Small intestine (tissue), 7 donors: ENCODE measurements at regions not wholly inside any gene's neighbourhood (a gene's known extent, or its start where the extent isn't known, plus 50 kb on each side); places are given as distances from the start of the nearest gene placed in this dataset.

ENCODE experiments used
- DNase-seq, 2 donors: peaks; one replicate each; pipeline versions ENCODE4 v3.0.0 to v3.0.0-alpha.2; 2013
- FAIRE-seq: peaks from 2 replicates; lab custom pipeline; 2012; peaks lifted over from hg19 to GRCh38; lab: Jason Lieb, UNC
- H3K27ac ChIP-seq, 3 donors: one replicate each; pipeline ENCODE4 v1.5.1; 2013; ENCODE audit warnings: low read length in 2 of 3, mild to moderate bottlenecking in 2 of 3, control low read depth in 1 of 3, inconsistent platforms in 1 of 3, low read depth in 1 of 3, moderate library complexity in 1 of 3
- H3K27me3 ChIP-seq, 3 donors: one replicate each; pipeline ENCODE4 v1.6.1; 2013; ENCODE audit warnings: low read length in 3 of 3, inconsistent platforms in 1 of 3; ENCODE audit not compliant: control insufficient read depth in 3 of 3, insufficient read depth in 3 of 3
- H3K36me3 ChIP-seq, 3 donors: one replicate each; pipeline ENCODE4 v1.6.1; 2013; ENCODE audit warnings: low read length in 3 of 3, inconsistent platforms in 1 of 3, low read depth in 1 of 3, mild to moderate bottlenecking in 1 of 3, moderate library complexity in 1 of 3; ENCODE audit not compliant: control insufficient read depth in 3 of 3, insufficient read depth in 2 of 3
- H3K4me1 ChIP-seq, 3 donors: one replicate each; pipeline ENCODE4 v1.6.1; 2013; ENCODE audit warnings: low read length in 2 of 3, inconsistent platforms in 1 of 3, low read depth in 1 of 3, mild to moderate bottlenecking in 1 of 3, moderate library complexity in 1 of 3; ENCODE audit not compliant: control insufficient read depth in 3 of 3, insufficient read depth in 2 of 3
- H3K4me3 ChIP-seq, 3 donors: one replicate each; pipeline ENCODE4 v1.5.1; 2013; ENCODE audit warnings: low read length in 3 of 3, control low read depth in 1 of 3, inconsistent platforms in 1 of 3, low read depth in 1 of 3, mild to moderate bottlenecking in 1 of 3, moderate library complexity in 1 of 3
- H3K9me3 ChIP-seq, 2 donors: one replicate each; pipeline ENCODE4 v1.6.1; 2013; ENCODE audit warnings: low read depth in 1 of 2, low read length in 1 of 2; ENCODE audit not compliant: control insufficient read depth in 2 of 2, insufficient read depth in 1 of 2
- WGBS, 3 donors: extraction: QIAGEN DNeasy Blood & Tissue Kit; methylation state at CpG; one replicate each; pipeline ENCODE4 v1.1.7; 2013; 5-methylcytosine and 5-hydroxymethylcytosine counted together
- donor health status: healthy with polysubstance abuse.
- donor health status: control.
- donor health status: control.
- donor health status: Bipolar disorder and iron deficiency.
- donor health status: healthy.

DNA sequence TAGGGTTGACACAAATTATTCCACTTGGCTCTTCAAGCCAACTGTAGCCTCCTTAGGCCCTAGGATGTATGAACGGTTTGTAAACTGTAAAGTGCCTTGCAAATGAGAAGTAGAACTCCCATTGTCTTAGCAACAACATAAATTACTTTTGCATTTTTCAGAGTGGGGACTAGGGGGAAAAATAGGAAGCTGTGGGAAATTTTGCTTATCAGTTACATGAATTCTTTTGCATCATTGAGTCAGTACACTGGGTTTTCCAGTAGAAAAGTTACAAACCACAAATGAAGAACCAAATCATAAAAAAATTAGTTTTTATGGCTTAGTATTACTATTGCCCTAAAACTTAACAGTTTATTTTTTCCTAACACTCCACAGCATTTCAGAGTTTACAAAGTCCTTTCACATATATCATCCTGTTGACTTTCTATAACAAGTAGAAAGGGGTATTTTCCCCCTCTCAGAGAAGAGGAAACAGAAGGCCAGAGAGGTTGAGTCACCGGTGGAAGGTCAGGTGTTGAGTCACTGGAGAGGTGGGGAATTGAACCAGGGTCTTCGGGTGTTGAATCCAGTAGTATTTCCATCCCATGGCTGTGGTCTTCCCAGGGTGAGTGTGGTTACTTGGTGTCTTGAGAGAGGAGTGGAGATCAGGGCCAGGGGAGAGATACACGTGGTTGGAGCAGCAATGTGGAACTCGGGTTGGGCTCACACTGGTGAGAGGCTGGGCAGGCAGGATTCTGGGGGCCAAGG is 71.9 kb upstream of the USP24 start:
- no peak for DNase-seq
- Histone ChIP-seq H3K27ac (no peak overlapping the region), H3K4me1 (no peaks in the 10 kb centered on the region), H3K27me3 (no peaks in the 10 kb centered on the region), H3K36me3 (no peaks in the 10 kb centered on the region), H3K4me3 (no peak overlapping the region), H3K9me3 (no peaks in the 10 kb centered on the region)
- FAIRE-seq = no peak
- WGBS, 3 donors = 64 to 77% (median 71%) methylated on average over 5 of the region's 5 CpGs

DNA sequence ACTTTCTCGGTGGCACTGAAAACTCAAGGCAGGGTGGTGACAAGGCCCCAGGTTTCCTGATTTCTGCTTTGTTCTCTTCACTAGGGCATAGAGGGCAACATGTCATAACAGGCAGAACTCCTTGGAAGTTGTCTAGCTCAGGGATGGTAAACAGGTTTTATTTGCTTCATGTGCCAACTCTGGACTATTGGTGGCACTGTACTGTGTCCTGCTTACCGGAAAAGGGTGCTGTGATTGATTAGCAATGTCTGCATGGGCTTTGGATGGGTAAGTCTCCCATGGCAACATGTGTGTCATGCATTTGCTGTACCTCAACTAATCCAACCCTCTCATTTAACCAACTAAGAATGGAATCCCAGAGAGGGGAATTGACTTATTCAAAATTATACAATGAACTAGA is 70.7 kb upstream of the USP24 start:
- whole genome bisulfite sequencing, 3 donors = 74 to 86% (median 83%) methylated on average over 2 of the region's 2 CpGs
- H3K9me3 ChIP-seq = no peaks in the 10 kb centered on the region
- H3K27me3 ChIP-seq = no peaks in the 10 kb centered on the region
- no peak overlapping the region for H3K4me3 ChIP-seq
- DNase-seq = no peak
- H3K36me3 ChIP-seq = no peaks in the 10 kb centered on the region
- H3K27ac ChIP-seq = no peak overlapping the region
- H3K4me1 ChIP-seq = no peaks in the 10 kb centered on the region
- no peak for FAIRE-seq

DNA sequence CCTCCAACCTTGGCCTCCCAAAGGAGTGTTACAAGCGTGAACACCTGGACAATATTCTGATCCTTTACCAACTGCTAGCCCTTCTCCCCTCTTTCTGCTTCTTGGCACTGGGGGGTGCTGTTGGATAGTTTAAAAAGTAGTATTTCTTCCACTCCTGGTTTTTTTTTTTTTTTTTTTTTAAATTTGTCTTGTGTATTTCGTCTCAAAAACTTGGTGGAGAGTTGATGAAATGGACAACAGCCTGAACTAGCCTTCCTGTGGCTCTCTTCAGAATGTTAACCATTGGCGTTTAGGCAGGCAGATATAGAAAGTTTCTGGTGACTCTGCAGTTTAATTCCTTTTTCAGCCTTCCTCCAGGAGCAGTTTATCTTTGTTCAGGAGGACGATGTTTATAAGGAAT is 69.7 kb upstream of the USP24 start:
- Histone ChIP-seq H3K27ac (no peak overlapping the region), H3K4me1 (no peaks in the 10 kb centered on the region), H3K9me3 (no peaks in the 10 kb centered on the region), H3K27me3 (no peaks in the 10 kb centered on the region), H3K36me3 (no peaks in the 10 kb centered on the region), H3K4me3 (no peak overlapping the region)
- DNase-seq (peak; percentile 14 to 61), FAIRE-seq (no peak)
- 14 to 28% (median 22%) methylated on average over 4 of the region's 4 CpGs for WGBS, 3 donors

DNA sequence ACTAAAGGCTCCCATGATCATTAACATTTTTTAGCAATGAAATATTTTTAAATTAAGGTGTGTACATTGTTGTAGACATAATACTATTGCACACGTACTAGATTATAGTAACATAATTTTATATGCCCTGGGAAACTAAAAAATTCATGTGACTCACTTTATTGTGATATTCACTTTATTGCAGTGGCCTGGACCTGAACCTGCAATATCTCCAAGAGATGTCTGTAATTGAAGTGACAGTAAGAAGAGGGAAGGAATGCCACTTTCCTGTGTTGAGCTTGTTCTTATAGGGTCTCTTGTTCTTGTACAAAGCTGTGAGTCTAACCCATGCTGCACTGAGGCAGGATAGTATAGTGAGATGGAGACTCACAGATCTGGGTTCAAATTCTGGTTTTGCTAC is 66.9 kb upstream of the USP24 start:
- H3K9me3 ChIP-seq = no peaks in the 10 kb centered on the region
- FAIRE-seq = no peak
- H3K27me3 ChIP-seq = no peaks in the 10 kb centered on the region
- H3K27ac ChIP-seq = no peak overlapping the region
- DNase-seq = no peak
- H3K4me1 ChIP-seq = peaks cover 0 to 3% (median 0%) of the 10 kb centered on the region in 3 donors
- no peaks in the 10 kb centered on the region for H3K36me3 ChIP-seq
- H3K4me3 ChIP-seq = no peak overlapping the region
- 14 to 59% (median 31%) methylated on average over 1 of the region's 1 CpG for WGBS, 3 donors

DNA sequence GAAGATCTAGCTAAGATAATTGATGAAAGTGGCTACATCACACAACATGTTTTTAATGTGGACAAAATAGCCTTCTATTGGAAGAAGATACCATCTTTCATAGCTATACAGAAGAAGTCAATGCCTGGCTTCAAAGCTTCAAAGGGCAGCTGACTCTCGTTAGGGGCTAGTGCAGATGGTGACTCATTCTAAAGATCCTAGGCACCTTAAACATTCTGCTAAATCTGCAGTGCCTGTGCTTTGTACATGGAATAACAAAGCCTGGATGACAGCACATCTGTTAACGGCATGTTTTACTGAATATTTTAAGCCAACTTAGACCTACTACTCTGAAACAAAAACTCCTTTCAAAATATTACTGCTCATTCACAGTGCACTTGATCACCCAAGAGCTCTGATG is 65.6 kb upstream of the USP24 start:
- no peak for FAIRE-seq
- 59 to 70% (median 62%) methylated on average over 2 of the region's 2 CpGs for WGBS, 3 donors

DNA sequence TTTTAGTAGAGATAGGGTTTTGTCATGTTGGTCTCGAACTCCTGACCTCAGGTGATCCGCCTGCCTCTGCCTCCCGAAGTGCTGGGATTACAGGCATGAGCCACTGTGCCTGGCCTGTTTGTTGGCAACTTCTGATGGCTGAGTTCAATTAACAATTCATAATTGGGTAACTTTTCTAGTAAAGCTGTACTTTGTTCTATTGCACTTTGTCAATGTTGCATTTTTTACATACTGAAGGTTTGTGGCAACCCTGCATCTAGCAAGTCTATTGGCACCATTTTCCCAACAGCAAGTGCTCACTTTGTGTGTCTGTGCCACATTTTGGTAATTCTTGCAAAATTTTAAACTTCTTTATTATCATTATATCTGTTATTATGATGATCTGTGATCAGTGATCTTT is 64.5 kb upstream of the USP24 start:
- H3K9me3 ChIP-seq = no peaks in the 10 kb centered on the region
- H3K4me1 ChIP-seq = peaks cover 0 to 3% (median 0%) of the 10 kb centered on the region in 3 donors
- DNase-seq (no peak), FAIRE-seq (no peak)
- no peaks in the 10 kb centered on the region for H3K27me3 ChIP-seq
- no peak overlapping the region for H3K4me3 ChIP-seq
- H3K27ac ChIP-seq = no peak overlapping the region
- H3K36me3 ChIP-seq = no peaks in the 10 kb centered on the region
- 61 to 87% (median 83%) methylated on average over 3 of the region's 3 CpGs for WGBS, 3 donors

More for the DNA sequence above, 65.6 kb upstream of the USP24 start:
- Histone ChIP-seq H3K27ac (no peak overlapping the region), H3K36me3 (no peaks in the 10 kb centered on the region), H3K4me1 (peaks cover 0 to 3% (median 0%) of the 10 kb centered on the region in 3 donors), H3K27me3 (no peaks in the 10 kb centered on the region), H3K4me3 (no peak overlapping the region), H3K9me3 (no peaks in the 10 kb centered on the region)
- DNase-seq = no peak

DNA sequence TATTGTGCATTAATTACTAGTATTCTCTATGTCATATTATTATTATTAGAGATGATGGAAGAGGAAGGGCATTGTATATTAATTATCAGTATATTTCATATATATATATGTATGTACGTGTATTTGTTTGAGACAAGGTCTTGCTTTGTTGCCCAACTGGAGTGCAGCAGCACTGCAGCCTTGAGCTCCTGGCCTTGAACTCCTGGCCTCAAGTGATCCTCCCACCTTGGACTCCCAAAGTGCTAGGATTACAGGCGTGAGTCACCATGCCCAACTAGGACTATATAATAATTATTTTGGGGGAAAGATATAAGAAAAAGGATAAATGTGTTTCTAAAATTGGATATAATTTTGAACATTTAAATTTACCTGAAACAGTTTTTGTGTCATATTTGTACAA is 63.2 kb upstream of the USP24 start:
- FAIRE-seq (no peak), DNase-seq (no peak)
- WGBS, 3 donors = 35 to 45% (median 36%) methylated on average over 2 of the region's 2 CpGs
- Histone ChIP-seq H3K27ac (no peak overlapping the region), H3K4me3 (no peak overlapping the region), H3K4me1 (peaks cover 0 to 3% (median 0%) of the 10 kb centered on the region in 3 donors), H3K27me3 (no peaks in the 10 kb centered on the region), H3K9me3 (no peaks in the 10 kb centered on the region), H3K36me3 (no peaks in the 10 kb centered on the region)

DNA sequence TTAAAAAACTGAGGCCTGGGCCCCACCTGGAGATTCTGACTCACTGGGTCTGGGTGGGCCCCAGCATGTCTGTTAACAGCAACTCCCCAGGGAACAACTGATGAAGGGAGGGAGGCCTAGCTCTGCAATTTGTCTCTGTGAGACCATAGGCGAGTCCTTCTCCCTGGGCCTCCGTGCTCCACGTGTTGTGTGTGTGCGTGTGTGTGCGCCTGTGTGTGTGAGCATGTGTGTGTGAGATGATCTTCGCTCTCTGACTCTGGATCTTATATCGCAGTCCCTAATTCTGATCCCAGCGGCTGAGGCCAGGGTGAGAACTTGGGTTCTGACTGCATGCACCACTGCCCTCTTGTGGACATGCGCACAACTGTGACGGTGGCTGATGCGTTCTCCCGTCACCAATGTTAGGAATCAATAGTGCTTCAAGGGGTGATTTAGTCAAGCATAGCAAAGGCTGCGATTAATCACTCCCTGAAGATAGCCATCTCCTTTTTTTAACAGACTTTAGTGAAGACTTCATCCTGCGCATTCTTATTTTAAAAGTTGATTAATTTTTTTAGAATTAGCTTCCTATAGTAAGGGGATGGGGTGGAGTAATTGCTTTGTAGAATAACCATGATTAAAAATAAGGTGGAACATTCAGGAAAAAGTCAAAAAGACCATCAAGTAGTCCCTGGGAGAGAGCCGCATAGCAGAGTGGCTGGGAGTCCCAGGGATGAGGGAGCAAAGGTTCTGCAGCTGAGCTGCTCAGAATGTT is 62.4 kb upstream of the USP24 start:
- no peak overlapping the region for H3K4me3 ChIP-seq
- FAIRE-seq (no peak), DNase-seq (peak; percentile 79 to 84)
- H3K4me1 ChIP-seq = peaks cover 0 to 3% (median 0%) of the 10 kb centered on the region in 3 donors
- H3K27me3 ChIP-seq = no peaks in the 10 kb centered on the region
- no peaks in the 10 kb centered on the region for H3K36me3 ChIP-seq
- WGBS, 3 donors = 12 to 20% (median 16%) methylated on average over 15 of the region's 15 CpGs
- no peak overlapping the region for H3K27ac ChIP-seq
- no peaks in the 10 kb centered on the region for H3K9me3 ChIP-seq
